Esophagus squamous epithelium (tissue), 4 donors: ENCODE measurements at regions not wholly inside any gene's neighbourhood (a gene's known extent, or its start where the extent isn't known, plus 50 kb on each side); places are given as distances from the start of the nearest gene placed in this dataset.
"Not testable (repeated sequence)": the region's sequence is repeated elsewhere in the genome, so short reads cannot be mapped to it uniquely, and the experiment has no call there.

Experiments
- POLR2A ChIP-seq, 4 donors: fragments of 450-650 bp; IDR thresholded peaks; one replicate each; pipeline ENCODE4 v1.6.1; 2017; ENCODE audit warnings: antibody characterized with exemption in 4 of 4, mild to moderate bottlenecking in 4 of 4, moderate library complexity in 3 of 4
- TF ChIP-seq, protein P1 (sequence below), 6 experiments: fragments of 450-650 bp in 4 of 6; fragments of 200-600 bp in 2 of 6; sonication (generic) in 2 of 6; IDR thresholded peaks; one replicate each; pipeline ENCODE4 v1.5.1; 2016 to 2019; ENCODE audit warnings: antibody characterized with exemption in 6 of 6, mild to moderate bottlenecking in 4 of 6, moderate library complexity in 4 of 6

DNA sequence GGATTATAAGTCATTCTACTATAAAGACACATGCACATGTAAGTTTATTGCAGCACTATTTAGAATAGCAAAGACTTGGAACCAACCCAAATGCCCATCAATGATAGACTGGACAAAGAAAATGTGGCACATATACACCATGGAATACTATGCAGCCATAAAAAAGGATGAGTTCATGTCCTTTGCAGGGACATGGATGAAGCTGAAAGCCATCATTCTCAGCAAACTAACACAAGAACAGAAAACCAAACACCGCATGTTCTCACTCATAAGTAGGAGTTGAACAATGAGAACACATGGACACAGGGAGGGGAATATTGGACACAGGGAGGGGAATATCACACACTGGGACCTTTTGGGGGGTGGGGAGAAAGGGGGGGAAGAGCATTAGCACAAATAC is 88.7 kb upstream of the ATXN3L start:
- TF ChIP-seq POLR2A (IDR thresholded peaks at IDR 0.05) = not testable (repeated sequence)
- TF ChIP-seq, protein P1, sequence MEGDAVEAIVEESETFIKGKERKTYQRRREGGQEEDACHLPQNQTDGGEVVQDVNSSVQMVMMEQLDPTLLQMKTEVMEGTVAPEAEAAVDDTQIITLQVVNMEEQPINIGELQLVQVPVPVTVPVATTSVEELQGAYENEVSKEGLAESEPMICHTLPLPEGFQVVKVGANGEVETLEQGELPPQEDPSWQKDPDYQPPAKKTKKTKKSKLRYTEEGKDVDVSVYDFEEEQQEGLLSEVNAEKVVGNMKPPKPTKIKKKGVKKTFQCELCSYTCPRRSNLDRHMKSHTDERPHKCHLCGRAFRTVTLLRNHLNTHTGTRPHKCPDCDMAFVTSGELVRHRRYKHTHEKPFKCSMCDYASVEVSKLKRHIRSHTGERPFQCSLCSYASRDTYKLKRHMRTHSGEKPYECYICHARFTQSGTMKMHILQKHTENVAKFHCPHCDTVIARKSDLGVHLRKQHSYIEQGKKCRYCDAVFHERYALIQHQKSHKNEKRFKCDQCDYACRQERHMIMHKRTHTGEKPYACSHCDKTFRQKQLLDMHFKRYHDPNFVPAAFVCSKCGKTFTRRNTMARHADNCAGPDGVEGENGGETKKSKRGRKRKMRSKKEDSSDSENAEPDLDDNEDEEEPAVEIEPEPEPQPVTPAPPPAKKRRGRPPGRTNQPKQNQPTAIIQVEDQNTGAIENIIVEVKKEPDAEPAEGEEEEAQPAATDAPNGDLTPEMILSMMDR (IDR thresholded peaks at IDR 0.05) = not testable (repeated sequence)
